ENCODE measurements at regions not wholly inside any gene's neighbourhood (a gene's known extent, or its start where the extent isn't known, plus 50 kb on each side); places are given as distances from the start of the nearest gene placed in this dataset.

DNA sequence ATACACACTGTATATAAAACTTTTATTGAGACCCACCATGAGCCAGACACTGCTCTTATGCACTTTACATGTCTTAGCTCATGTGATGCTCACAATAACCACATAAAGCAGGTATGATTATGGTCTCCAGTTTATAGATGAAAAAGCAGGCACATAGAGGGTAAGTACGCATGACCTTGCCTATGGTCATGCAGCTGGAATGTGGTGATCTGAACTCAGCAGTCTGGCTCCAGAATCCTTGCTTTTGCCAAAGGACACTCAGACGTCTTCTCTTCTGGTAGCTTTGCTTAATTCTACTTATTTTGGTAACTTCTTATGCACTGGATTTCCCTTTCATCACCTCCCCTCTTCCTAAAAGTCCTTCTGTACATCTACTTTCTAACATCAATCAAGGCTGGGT, 103.3 kb upstream of the CRY1 start:
- TF ChIP-seq, protein P1, sequence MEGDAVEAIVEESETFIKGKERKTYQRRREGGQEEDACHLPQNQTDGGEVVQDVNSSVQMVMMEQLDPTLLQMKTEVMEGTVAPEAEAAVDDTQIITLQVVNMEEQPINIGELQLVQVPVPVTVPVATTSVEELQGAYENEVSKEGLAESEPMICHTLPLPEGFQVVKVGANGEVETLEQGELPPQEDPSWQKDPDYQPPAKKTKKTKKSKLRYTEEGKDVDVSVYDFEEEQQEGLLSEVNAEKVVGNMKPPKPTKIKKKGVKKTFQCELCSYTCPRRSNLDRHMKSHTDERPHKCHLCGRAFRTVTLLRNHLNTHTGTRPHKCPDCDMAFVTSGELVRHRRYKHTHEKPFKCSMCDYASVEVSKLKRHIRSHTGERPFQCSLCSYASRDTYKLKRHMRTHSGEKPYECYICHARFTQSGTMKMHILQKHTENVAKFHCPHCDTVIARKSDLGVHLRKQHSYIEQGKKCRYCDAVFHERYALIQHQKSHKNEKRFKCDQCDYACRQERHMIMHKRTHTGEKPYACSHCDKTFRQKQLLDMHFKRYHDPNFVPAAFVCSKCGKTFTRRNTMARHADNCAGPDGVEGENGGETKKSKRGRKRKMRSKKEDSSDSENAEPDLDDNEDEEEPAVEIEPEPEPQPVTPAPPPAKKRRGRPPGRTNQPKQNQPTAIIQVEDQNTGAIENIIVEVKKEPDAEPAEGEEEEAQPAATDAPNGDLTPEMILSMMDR (IDR thresholded peaks at IDR 0.05) = no peak
- no peak for TF ChIP-seq POLR2A (IDR thresholded peaks at IDR 0.05)

Measured in Peyer's patch (tissue), 4 donors.